B cell (primary cell): ENCODE measurements at regions not wholly inside any gene's neighbourhood (a gene's known extent, or its start where the extent isn't known, plus 50 kb on each side); places are given as distances from the start of the nearest gene placed in this dataset.

Experiments used
- ATAC-seq: fragments of 200-7000 bp; cut with Tn5 transposase; one replicate; pipeline ENCODE4 v1.10.0; 2021; ENCODE audit warnings: low read depth, mild to moderate bottlenecking, moderate number of reproducible peaks, moderate library complexity
- CTCF ChIA-PET: fragments of 350-600 bp; sonication (Branson Sonifier 250); formaldehyde crosslinking; loops from one replicate; lab custom pipeline; 2021; ENCODE audit warnings: antibody characterized with exemption, inconsistent platforms; lab: Charles Lee
- POLR2A ChIA-PET: fragments of 350-600 bp; sonication (Branson Sonifier 250); formaldehyde crosslinking; loops from one replicate; lab custom pipeline; 2021; ENCODE audit warnings: antibody characterized with exemption; lab: Charles Lee
- DNase-seq: peaks from one replicate; pipeline ENCODE4 v3.0.0; 2013
- H2AFZ ChIP-seq: 2 replicates; pipeline ENCODE4 v1.6.1; 2012; ENCODE audit warnings: mild to moderate bottlenecking, low read depth, low read length; ENCODE audit not compliant: insufficient read depth, poor library complexity, severe bottlenecking
- H3K27ac ChIP-seq, 2 donors: 1 replicate in 1 of 2; 2 replicates in 1 of 2; pipeline ENCODE4 v1.5.1; 2012 to 2013; ENCODE audit warnings: low read length in 2 of 2, mild to moderate bottlenecking in 2 of 2, moderate library complexity in 1 of 2
- H3K27me3 ChIP-seq, 4 experiments: fragments of 200-600 bp in 1 of 4; sonication (generic) in 1 of 4; replicated peaks in 1 of 4; 1 replicate in 2 of 4; 2 replicates in 2 of 4; pipeline versions ENCODE4 v1.6.1 to v1.7.0; 2013 to 2016; ENCODE audit warnings: low read length in 3 of 4, mild to moderate bottlenecking in 2 of 4, mixed read lengths in 1 of 4, moderate library complexity in 1 of 4; ENCODE audit not compliant: insufficient read depth in 4 of 4, control insufficient read depth in 3 of 4; ENCODE audit errors: control extremely low read depth in 1 of 4
- H3K36me3 ChIP-seq, 2 experiments: replicated peaks in 1 of 2; 1 replicate in 1 of 2; 2 replicates in 1 of 2; pipeline versions ENCODE4 v1.6.1 to v1.7.1; 2013; ENCODE audit warnings: low read length in 1 of 2; ENCODE audit not compliant: insufficient read depth in 2 of 2, control insufficient read depth in 1 of 2; ENCODE audit errors: control extremely low read depth in 1 of 2, extremely low read depth in 1 of 2
- H3K4me1 ChIP-seq, 2 donors: fragments of 200-600 bp in 1 of 2; sonication (generic) in 1 of 2; 1 replicate in 1 of 2; 2 replicates in 1 of 2; pipeline versions ENCODE4 v1.5.1 to v1.6.1; 2013 to 2017; ENCODE audit warnings: low read length in 2 of 2; ENCODE audit not compliant: control insufficient read depth in 2 of 2, insufficient read depth in 2 of 2
- H3K4me2 ChIP-seq: replicated peaks from 2 replicates; pipeline ENCODE3; 2012; ENCODE audit warnings: mild to moderate bottlenecking, low read depth, low read length; ENCODE audit not compliant: poor library complexity, severe bottlenecking
- H3K4me3 ChIP-seq, 5 experiments: fragments of 200-600 bp in 1 of 5; sonication (generic) in 1 of 5; 1 replicate in 3 of 5; 2 replicates in 2 of 5; pipeline versions ENCODE4 v1.5.1 to v1.7.0; 2011 to 2016; ENCODE audit warnings: low read length in 4 of 5, mild to moderate bottlenecking in 4 of 5, low read depth in 2 of 5, control low read depth in 1 of 5, moderate library complexity in 1 of 5; ENCODE audit not compliant: insufficient read depth in 1 of 5; ENCODE audit errors: control extremely low read depth in 1 of 5, extremely low read depth in 1 of 5
- H3K79me2 ChIP-seq: fragments of 200-600 bp; sonication (generic); one replicate; pipeline ENCODE4 v1.6.0; 2016; ENCODE audit warnings: low read length; ENCODE audit not compliant: control insufficient read depth, insufficient read depth
- H3K9ac ChIP-seq: fragments of 200-600 bp; sonication (generic); 2 replicates; pipeline ENCODE4 v1.6.1; 2017; ENCODE audit warnings: mild to moderate bottlenecking, low read length, moderate library complexity
- H3K9me3 ChIP-seq, 3 donors: one replicate each; pipeline versions ENCODE4 v1.6.1 to v1.7.1; 2013; ENCODE audit warnings: low read length in 2 of 3; ENCODE audit not compliant: control insufficient read depth in 2 of 3, insufficient read depth in 1 of 3; ENCODE audit errors: control extremely low read depth in 1 of 3
- H4K20me1 ChIP-seq: 2 replicates; pipeline ENCODE4 v1.6.0; 2012; ENCODE audit warnings: mild to moderate bottlenecking, low read length; ENCODE audit not compliant: insufficient read depth, control insufficient read depth, poor library complexity, severe bottlenecking
- H3K27ac Mint-ChIP-seq: one replicate; pipeline ENCODE4 v1.8.0; 2021; ENCODE audit warnings: mixed read lengths
- H3K27me3 Mint-ChIP-seq: one replicate; pipeline ENCODE4 v1.8.0; 2021; ENCODE audit warnings: mixed read lengths
- H3K4me1 Mint-ChIP-seq: one replicate; pipeline ENCODE4 v1.8.0; 2021; ENCODE audit warnings: mixed read lengths
- H3K4me3 Mint-ChIP-seq: one replicate; pipeline ENCODE4 v1.8.0; 2021; ENCODE audit warnings: mixed read lengths
- H3K9me3 Mint-ChIP-seq: one replicate; pipeline ENCODE4 v1.8.0; 2022; ENCODE audit warnings: mixed read lengths; ENCODE audit not compliant: insufficient read depth
- EZH2 ChIP-seq: IDR thresholded peaks from 2 replicates; pipeline ENCODE4 v1.6.1; 2012; ENCODE audit warnings: borderline replicate concordance, low read depth, mild to moderate bottlenecking, moderate library complexity, low read length; ENCODE audit not compliant: insufficient read depth, poor library complexity, severe bottlenecking
- WGBS: methylation state at CpG from one replicate; pipeline ENCODE4 v1.1.5; 2013; ENCODE audit warnings: missing lambda C conversion rate; ENCODE audit not compliant: insufficient coverage; 5-methylcytosine and 5-hydroxymethylcytosine counted together
- intact Hi-C: fragments of 100-400 bp; cut with micrococcal nuclease; formaldehyde crosslinking; loops from one replicate; pipeline ENCODE4 v1.10.0; 2022
- TF ChIP-seq, protein P1 (sequence below): fragments of 200-600 bp; IDR thresholded peaks from one replicate; pipeline ENCODE4 v1.8.0; 2022; ENCODE audit warnings: antibody characterized with exemption, mild to moderate bottlenecking

DNA sequence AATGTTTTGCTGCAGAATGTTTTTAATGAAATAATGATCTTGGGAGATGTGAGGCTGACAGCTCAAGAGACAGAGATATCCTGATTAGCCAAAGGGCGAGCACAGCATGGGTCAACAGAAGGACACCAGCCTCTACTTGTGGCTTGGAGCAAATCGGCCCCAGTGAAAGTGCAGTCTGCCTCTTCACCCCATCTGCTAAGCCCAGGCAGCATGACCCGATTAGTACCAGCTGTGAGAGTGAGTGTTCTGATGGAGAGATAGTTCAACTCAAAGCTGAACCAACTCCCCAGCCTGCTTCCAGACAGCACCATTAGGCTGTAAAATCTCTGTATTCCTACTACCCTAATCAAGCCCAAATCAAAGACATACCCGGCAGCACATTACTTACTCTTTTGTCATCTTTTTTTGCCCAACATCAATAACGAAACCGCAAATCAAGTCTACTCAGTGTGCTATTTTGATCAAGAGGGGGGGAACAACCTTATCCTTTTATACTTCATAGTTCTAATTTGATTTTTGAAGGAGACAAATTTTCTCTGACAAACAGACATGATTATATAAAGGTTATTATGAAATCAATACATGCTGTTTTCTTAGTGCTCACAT, 514.1 kb upstream of the NRSN1 start:
- Mint-ChIP-seq H3K4me1 (no peaks in the 10 kb centered on the region), H3K4me3 (no peak overlapping the region), H3K27ac (no peak overlapping the region), H3K9me3 (peaks cover 2% of the 10 kb centered on the region), H3K27me3 (no peaks in the 10 kb centered on the region)
- Histone ChIP-seq H2AFZ (no peak overlapping the region), H3K36me3 (no peaks in the 10 kb centered on the region), H3K4me2 (no peak overlapping the region), H3K79me2 (no peaks in the 10 kb centered on the region), H3K4me1 (no peaks in the 10 kb centered on the region), H3K4me3 (no peak overlapping the region), H4K20me1 (no peaks in the 10 kb centered on the region), H3K27ac (no peak overlapping the region), H3K27me3 (no peaks in the 10 kb centered on the region), H3K9ac (no peak overlapping the region), H3K9me3 (no peaks in the 10 kb centered on the region)
- CTCF ChIA-PET: no interaction called here
- POLR2A ChIA-PET: no interaction called here
- TF ChIP-seq, protein P1, sequence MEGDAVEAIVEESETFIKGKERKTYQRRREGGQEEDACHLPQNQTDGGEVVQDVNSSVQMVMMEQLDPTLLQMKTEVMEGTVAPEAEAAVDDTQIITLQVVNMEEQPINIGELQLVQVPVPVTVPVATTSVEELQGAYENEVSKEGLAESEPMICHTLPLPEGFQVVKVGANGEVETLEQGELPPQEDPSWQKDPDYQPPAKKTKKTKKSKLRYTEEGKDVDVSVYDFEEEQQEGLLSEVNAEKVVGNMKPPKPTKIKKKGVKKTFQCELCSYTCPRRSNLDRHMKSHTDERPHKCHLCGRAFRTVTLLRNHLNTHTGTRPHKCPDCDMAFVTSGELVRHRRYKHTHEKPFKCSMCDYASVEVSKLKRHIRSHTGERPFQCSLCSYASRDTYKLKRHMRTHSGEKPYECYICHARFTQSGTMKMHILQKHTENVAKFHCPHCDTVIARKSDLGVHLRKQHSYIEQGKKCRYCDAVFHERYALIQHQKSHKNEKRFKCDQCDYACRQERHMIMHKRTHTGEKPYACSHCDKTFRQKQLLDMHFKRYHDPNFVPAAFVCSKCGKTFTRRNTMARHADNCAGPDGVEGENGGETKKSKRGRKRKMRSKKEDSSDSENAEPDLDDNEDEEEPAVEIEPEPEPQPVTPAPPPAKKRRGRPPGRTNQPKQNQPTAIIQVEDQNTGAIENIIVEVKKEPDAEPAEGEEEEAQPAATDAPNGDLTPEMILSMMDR: no peak
- no peak for TF ChIP-seq EZH2
- ATAC-seq (no peak), DNase-seq (no peak)
- intact Hi-C loops: no loop called here
- WGBS: 74% methylated on average over 3 of the region's 6 CpGs

DNA sequence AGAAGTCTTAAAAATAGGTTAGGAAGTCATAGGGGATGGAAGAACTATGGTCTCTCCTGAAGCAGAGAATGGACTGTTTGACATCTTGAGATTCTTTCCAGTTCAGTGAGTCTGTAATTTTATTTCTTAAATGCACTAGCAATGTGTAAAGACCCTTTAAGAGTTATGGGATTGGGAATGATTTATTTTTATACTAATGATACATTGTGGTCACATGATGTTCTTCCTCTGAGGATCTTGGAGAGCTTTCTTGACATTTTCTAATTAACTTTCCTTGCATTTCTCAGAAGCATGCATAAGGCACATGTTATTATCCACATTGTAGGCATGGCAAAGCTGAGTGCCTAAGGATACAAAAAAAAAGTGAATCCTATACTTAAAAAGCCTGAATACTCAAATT, 507.6 kb upstream of the NRSN1 start:
- no peaks in the 10 kb centered on the region for H3K79me2 ChIP-seq
- Mint-ChIP-seq H3K27me3 (no peaks in the 10 kb centered on the region), H3K4me1 (no peaks in the 10 kb centered on the region), H3K27ac (no peak overlapping the region), H3K9me3 (no peaks in the 10 kb centered on the region), H3K4me3 (no peak overlapping the region)
- TF ChIP-seq, protein P1: no peak
- TF ChIP-seq EZH2: no peak
- no peaks in the 10 kb centered on the region for H3K27me3 ChIP-seq
- intact Hi-C loops: no loop called here
- DNase-seq (no peak), ATAC-seq (no peak)
- peaks cover 0 to 7% (median 1%) of the 10 kb centered on the region in 3 donors for H3K9me3 ChIP-seq
- CTCF ChIA-PET: no interaction called here
- no peak overlapping the region for H3K27ac ChIP-seq
- H3K36me3 ChIP-seq: no peaks in the 10 kb centered on the region
- H3K4me1 ChIP-seq: no peaks in the 10 kb centered on the region
- H3K4me3 ChIP-seq: no peak overlapping the region
- H3K4me2 ChIP-seq: no peak overlapping the region
- POLR2A ChIA-PET: no interaction called here
- no peaks in the 10 kb centered on the region for H4K20me1 ChIP-seq
- no peak overlapping the region for H3K9ac ChIP-seq
- no peak overlapping the region for H2AFZ ChIP-seq
